HG02981 (cell line): ENCODE measurements at regions not wholly inside any gene's neighbourhood (a gene's known extent, or its start where the extent isn't known, plus 50 kb on each side); places are given as distances from the start of the nearest gene placed in this dataset.

Experiments used
- ATAC-seq: cut with Tn5 transposase; IDR thresholded peaks from one replicate; pipeline ENCODE4 v1.9.1; 2021; ENCODE audit warnings: mild to moderate bottlenecking, moderate library complexity; ENCODE audit not compliant: unreplicated experiment

GRCh38 chr14:26849514-26849913 lies 251.7 kb upstream of the NOVA1 start:
- ATAC-seq = no peak

- ATAC-seq = no peak
Observed at GRCh38 chr14:26851793-26852192, 254.0 kb upstream of the NOVA1 start.

- no peak for ATAC-seq
Observed at GRCh38 chr14:26855077-26855753, 257.4 kb upstream of the NOVA1 start.

DNA sequence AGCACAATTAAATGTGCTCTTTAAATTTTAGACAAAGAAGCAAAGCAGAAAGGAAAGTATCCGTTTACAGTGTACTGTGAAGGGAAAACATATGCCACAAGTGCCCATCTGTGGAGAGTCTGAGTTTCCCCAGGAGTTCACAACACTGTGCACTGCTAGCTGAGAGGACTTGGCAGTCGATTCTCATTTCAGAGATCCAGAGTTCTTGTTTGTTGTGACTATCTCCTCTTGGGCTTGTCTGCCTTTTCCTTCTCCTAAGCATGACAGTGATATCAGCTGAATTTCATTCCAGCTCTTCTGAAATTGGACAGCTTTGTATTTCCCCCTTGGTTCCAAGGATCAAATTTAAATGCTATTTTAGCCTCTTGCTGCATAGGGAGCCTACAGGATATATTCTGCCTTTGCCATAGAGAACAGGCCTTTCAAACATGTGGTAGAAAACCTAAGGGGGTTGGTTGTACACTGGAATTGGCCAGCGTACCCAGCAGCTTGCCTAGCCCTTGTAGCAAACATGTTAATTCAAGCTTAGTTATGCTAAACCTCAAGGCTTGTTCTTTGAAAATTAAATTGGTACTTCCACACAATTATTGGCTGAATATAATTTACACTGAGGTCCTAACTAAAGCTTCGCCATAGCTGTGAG lies 259.2 kb upstream of the NOVA1 start:
- no peak for ATAC-seq

GRCh38 chr14:26859483-26859882 lies 261.6 kb upstream of the NOVA1 start:
- ATAC-seq = no peak

- no peak for ATAC-seq
Observed at GRCh38 chr14:26860111-26860510, 262.3 kb upstream of the NOVA1 start.

- no peak for ATAC-seq
Observed at GRCh38 chr14:26863736-26864135, 265.9 kb upstream of the NOVA1 start.

DNA sequence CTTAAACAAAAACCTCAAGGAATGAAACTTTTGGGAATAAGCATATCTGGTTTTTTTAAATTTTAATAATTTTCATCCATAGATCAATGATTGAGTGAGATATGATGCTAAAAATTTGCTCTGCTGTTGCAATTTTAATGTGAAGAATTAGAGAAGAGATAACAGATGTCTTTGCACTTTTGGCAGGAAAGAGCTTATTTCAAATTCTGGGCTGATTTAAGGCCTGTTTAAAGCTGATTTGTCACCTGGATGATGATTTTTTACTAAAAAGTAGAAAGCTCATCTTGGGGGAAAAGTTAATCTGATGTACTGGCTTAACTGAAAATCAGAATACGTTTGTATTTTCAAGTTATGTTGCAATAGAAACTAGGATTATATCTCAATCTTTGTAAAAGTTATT lies 268.9 kb upstream of the NOVA1 start:
- ATAC-seq = no peak

GRCh38 chr14:26867171-26867757 lies 269.4 kb upstream of the NOVA1 start:
- no peak for ATAC-seq

DNA sequence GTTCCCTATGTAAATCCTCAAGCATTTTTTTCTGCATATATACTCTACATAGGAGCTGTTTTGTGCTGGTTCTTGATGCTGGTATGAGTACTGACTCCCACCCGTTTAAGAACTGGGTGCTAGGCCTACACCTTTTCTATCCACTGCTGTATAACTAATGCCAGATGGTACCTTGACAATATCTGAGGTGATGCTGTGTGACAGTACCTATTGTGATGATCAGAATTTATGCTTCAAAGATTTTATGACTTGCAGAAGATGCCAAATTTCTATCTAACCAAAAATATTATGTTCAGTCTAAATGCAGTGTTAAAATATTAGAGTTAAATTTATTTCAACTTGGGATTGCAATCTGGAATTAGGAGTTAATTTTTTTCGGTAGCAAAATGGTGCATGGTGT lies 272.3 kb upstream of the NOVA1 start:
- no peak for ATAC-seq

GRCh38 chr14:26870722-26871617 lies 273.1 kb upstream of the NOVA1 start:
- no peak for ATAC-seq

GRCh38 chr14:26872515-26873361 lies 274.9 kb upstream of the NOVA1 start:
- ATAC-seq = no peak

DNA sequence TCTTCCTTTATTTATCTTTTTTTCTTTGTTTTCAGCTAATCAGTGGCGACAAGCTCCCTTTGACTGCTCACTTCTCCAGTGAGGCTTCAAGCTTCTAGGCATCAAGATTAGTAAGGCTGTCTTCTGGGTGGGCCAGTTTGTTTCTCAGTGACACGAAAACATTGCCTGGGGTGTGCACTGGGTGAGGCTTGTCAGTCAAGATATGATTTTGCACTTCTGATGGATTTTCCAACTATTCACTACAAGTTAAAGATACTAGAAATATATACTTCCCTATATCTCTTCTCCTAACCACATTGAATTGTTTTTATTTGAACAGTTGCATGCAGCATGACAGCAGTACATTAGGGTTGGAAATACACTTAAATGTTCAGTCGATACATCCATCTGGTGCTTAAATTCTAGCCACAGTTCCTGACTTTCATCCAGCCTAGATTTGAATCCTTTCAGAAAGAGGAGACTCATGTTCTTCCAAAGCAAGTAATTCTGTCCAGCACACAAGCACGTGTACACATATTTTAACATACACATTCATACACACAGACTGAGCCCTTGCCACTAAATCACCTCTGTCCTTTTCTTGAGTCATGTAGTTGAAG lies 275.6 kb upstream of the NOVA1 start:
- ATAC-seq = no peak

GRCh38 chr14:26887847-26888246 lies 290.0 kb upstream of the NOVA1 start:
- no peak for ATAC-seq

DNA sequence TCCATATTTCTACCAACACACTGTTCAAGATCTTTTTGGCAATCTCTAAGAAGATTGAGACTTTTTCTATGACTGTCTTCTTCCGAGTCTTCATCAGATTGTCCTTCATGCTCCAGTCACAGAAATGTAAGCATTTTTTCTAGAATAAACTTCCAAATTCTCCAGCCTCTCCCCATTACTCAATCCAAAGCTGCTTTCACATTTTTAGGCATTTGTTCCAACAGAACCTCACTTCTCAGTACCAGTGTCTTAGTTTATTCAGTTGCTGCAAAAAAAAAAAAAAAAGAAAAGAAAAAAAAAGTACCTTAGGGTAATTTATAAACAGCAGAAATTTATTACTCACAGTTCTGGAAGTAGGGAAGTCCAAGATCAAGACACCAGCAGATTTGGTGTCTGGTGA lies 290.8 kb upstream of the NOVA1 start:
- no peak for ATAC-seq

GRCh38 chr14:26896447-26896846 lies 298.6 kb upstream of the NOVA1 start:
- ATAC-seq = no peak

GRCh38 chr14:26897196-26897595 lies 299.4 kb upstream of the NOVA1 start:
- no peak for ATAC-seq

GRCh38 chr14:26905229-26905628 lies 307.4 kb upstream of the NOVA1 start:
- ATAC-seq = no peak

GRCh38 chr14:26913786-26914185 lies 316.0 kb upstream of the NOVA1 start:
- ATAC-seq = no peak

DNA sequence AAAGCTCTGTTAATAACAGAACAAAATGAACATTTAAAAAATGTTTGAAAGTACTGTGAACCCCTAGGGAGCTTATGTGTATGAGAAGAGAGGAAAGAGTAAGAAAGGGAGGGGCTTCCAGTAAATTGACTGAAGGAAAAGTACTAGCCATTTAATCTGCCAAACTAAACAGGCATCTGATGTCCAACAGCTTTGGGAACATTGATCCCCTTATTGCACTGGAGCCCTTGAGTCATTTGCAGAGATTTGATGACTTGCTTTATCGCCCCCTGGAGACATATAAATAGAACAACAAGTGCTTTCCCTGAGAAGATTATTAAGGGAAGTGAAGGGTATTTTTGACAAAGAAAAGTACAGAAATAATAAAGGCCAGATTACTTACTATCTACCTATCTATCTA lies 319.3 kb upstream of the NOVA1 start:
- ATAC-seq = no peak
